ENCODE measurements at regions not wholly inside any gene's neighbourhood (a gene's known extent, or its start where the extent isn't known, plus 50 kb on each side); places are given as distances from the start of the nearest gene placed in this dataset.

- TF ChIP-seq CTCF (conservative IDR thresholded peaks at IDR 0.05 in 1 of 2, IDR thresholded peaks at IDR 0.05 in 1 of 2; ENCODE audit: extremely low read depth in 1 of 2, insufficient read depth in 1 of 2, low read depth in 1 of 2, low read length in 2 of 2) (no peak), EZH2 (IDR thresholded peaks at IDR 0.05; ENCODE audit: borderline replicate concordance, low read length) (no peak)
These were observed 1030.5 kb upstream of the TMEM132C start for GRCh38 chr12:127236491-127236890.

Measured in mammary epithelial cell (primary cell).